ENCODE measurements at regions not wholly inside any gene's neighbourhood (a gene's known extent, or its start where the extent isn't known, plus 50 kb on each side); places are given as distances from the start of the nearest gene placed in this dataset.
A peak's percentile ranks its signal among the peaks of the same experiment; 100 is the strongest.

DNA sequence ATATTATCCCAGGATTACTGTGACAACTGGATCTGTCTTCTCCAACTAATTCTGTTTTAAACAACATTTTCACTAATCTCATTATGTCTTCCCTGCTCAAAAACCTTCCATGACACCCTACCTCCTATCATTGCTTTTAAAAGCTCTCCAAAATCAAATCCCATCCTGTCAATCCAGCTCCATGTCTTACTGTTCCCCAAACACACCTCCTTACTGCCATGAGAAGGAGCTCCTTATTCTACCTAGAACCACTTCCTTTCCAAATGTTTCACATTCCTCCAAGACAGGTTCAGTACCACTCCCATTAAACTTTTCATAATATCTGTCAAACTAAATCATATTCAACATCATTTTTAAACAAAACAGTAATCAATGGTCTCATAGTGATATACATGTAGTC is 66.9 kb upstream of the WDR17 start:
- no peak overlapping the region for H3K27ac ChIP-seq
- ChIA-PET CTCF (no interaction called here), POLR2A (ENCODE audit: low non-redundant PET) (no interaction called here)
- no peak for DNase-seq (ENCODE audit: low spot score)
- TF ChIP-seq, protein P1, sequence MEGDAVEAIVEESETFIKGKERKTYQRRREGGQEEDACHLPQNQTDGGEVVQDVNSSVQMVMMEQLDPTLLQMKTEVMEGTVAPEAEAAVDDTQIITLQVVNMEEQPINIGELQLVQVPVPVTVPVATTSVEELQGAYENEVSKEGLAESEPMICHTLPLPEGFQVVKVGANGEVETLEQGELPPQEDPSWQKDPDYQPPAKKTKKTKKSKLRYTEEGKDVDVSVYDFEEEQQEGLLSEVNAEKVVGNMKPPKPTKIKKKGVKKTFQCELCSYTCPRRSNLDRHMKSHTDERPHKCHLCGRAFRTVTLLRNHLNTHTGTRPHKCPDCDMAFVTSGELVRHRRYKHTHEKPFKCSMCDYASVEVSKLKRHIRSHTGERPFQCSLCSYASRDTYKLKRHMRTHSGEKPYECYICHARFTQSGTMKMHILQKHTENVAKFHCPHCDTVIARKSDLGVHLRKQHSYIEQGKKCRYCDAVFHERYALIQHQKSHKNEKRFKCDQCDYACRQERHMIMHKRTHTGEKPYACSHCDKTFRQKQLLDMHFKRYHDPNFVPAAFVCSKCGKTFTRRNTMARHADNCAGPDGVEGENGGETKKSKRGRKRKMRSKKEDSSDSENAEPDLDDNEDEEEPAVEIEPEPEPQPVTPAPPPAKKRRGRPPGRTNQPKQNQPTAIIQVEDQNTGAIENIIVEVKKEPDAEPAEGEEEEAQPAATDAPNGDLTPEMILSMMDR (conservative IDR thresholded peaks at IDR 0.05; ENCODE audit: low read depth): no peak

DNA sequence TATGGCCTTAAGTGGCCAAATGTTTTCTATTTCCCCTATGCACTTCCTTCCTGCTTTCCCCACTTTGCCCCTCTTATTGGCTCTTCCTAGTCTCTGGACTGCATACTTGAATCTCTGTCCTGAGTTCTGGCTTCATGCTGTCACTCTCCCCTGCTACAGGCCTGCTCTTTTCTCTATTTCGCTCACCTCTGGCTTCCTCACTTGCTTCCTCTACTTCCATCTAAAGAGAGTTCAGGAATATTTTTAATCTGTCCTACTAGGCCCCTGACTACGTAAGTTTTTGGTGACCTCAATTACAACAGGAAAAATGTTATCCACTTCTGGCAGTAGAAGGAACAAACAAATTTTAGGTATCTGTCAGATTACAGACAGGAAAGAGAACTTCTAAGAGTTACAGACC is 65.7 kb upstream of the WDR17 start:
- POLR2A ChIA-PET (ENCODE audit: low non-redundant PET): no interaction called here
- TF ChIP-seq, protein P1 (conservative IDR thresholded peaks at IDR 0.05; ENCODE audit: low read depth): no peak
- DNase-seq (ENCODE audit: low spot score): no peak
- CTCF ChIA-PET: interaction anchor here (0.7 kb wide), 1 partner anchor 41 kb away, joined by 5 read pairs; no protein-coding TSS in a partner anchor
- H3K27ac ChIP-seq: no peak overlapping the region

DNA sequence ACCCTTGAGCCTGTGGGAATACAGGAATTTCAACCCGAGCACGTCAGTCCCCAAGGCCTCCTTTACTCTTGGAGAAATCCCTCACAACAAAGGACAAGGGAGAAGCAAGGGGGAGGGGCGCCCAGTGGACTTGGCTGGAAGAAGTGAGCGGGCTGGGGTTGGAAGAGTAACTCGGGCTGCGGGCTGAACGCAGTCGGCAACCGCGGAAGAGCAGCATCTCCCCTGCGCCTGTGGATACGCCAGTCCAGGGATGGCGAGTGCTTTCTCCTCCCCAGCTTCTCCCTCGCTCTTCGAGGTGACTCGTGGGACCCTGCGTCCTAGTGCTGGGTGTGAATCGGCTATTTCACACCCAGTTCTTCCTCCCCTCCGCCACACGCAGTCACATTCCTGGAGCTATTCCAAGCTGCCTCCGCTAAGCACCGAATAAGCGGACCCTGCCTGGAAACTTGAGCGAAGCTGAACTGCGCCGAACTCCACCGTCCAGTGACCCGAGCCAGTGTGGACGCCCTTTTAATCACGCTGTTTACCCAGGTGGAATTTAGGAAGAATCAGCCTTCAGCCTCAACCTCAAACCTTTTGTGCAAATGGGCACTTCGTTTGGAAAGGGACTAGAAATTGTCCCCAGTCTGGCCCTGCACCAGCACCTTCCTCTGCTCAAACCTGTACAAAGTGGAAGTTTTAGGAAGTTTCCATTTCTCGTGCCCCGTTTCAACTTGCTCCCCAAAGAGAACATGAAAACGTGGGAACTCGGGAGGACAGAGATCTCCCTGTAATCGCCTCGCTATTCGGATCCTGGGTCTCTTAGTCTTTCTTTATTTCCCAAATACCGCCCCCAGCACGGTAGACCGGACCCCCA is 64.3 kb upstream of the WDR17 start:
- peak; percentile 6 for DNase-seq (ENCODE audit: low spot score)
- CTCF ChIA-PET: interaction anchor here (0.6 kb wide), 1 partner anchor 145 kb away, joined by 3 read pairs; no protein-coding TSS in a partner anchor
- H3K27ac ChIP-seq: no peak overlapping the region
- TF ChIP-seq, protein P1 (conservative IDR thresholded peaks at IDR 0.05; ENCODE audit: low read depth): no peak
- POLR2A ChIA-PET (ENCODE audit: low non-redundant PET): no interaction called here

DNA sequence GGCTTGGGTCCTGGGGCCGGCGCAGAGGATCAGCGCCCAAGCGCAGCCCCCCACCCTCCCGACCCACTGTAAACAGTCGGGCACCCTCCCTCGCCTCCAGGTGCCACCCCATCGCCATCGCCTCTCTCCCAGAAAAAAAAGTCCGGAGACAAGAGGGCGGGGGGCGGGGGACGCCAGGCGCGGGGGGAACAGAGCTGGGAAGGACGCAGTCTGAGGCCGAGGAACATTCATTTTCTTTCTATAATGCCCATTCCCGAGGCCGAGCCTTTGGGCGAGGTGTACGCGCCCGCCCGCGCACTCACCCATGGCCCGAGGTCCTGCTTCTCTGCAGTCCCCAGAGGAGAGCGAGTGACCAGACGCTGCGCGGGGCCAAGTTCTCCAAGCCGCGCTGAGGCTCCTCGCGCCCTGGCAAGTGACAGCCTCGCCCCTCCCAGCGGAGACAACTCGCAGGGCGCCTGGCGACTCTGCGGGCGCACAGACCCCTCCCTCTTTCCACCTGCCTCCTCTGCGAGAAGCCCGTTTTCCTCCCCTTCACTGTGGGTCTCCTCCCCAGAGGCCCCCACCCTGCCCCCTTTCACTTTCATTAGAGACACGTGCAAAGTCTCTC is 63.5 kb upstream of the WDR17 start:
- TF ChIP-seq, protein P1 (conservative IDR thresholded peaks at IDR 0.05; ENCODE audit: low read depth): no peak
- POLR2A ChIA-PET (ENCODE audit: low non-redundant PET): no interaction called here
- CTCF ChIA-PET: interaction anchor here (0.6 kb wide), 1 partner anchor 144 kb away, joined by 3 read pairs; no protein-coding TSS in a partner anchor
- no peak overlapping the region for H3K27ac ChIP-seq
- DNase-seq (ENCODE audit: low spot score): peak; percentile 25

DNA sequence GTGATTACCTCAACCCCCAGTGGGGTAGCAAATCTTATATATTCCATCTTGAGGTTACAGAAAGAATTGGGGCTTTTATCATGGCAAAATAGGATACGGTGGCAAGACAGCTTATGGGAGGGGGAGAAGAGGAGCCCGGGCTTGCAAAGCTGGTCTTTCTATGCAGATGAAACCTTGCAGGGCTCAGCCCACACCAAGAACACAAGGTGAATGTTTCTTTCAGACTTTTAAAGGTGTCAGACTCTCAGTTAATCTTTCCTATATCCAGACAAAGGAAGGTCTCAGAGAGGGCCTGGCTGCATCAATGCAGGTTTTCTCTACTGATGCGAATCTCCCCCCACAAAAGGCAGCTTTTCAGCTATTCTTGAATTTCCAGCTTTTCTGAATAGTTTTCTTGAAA is 59.9 kb upstream of the WDR17 start:
- POLR2A ChIA-PET (ENCODE audit: low non-redundant PET): no interaction called here
- no peak for DNase-seq (ENCODE audit: low spot score)
- CTCF ChIA-PET: no interaction called here
- H3K27ac ChIP-seq: no peak overlapping the region
- TF ChIP-seq, protein P1 (conservative IDR thresholded peaks at IDR 0.05; ENCODE audit: low read depth): no peak

DNA sequence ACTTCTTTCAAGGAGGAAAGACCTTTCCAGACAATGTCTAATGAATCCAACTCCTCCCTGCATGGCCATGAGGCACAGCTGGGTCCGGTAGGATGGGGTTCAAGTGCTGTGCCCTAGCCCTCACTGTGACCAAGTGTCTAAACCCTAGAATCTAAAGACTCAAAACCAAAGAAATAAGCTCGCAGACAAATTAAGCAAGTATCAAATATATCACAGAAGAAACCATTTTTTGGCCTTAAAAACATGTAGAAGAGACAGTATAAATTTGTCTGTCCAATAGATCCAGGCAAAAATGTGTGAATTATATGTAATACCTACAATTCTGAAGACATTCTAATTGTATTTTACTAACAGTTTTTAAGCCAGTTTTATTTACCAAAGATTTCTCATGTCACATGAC is 56.4 kb upstream of the WDR17 start:
- TF ChIP-seq, protein P1 (conservative IDR thresholded peaks at IDR 0.05; ENCODE audit: low read depth): no peak
- DNase-seq (ENCODE audit: low spot score): no peak
- ChIA-PET POLR2A (ENCODE audit: low non-redundant PET) (no interaction called here), CTCF (no interaction called here)
- H3K27ac ChIP-seq: no peak overlapping the region
